ENCODE measurements at regions not wholly inside any gene's neighbourhood (a gene's known extent, or its start where the extent isn't known, plus 50 kb on each side); places are given as distances from the start of the nearest gene placed in this dataset.

DNA sequence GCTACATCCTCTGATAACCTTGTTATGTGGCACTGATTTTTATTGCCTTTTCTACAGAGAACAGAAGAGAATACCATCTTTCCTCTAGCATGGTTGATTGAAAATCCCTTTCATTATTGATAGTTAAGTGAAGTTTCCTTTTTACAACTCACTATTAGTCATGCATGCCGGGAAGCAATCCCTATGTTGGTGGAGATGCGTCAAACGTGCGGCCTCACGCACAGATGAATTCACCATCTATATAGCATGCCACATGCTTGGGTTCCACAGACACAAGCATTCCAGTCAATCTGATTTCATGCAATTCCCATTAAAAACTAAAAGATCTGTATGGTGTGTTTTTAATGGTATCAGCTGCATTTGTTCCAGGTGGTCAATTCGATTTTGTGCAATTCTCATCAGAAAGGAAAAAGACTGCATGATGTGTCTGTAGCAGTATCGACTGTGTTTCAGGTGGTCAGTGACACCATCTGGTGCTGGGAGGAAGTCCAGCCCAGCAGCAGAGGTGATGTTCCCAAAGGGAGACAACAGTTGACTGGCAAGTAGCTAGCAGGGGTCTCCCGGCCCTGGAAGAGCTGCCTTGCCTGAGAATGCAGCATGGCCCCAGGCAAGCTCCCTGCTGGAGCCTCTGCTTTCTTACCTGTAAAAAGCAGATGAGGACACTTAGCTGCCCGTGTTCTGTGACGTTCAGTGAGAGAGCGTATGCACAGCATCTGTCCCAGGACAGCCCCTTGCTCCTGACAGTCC, 151.3 kb upstream of the NCK2 start:
- no peak for DNase-seq (ENCODE audit: low spot score)

DNA sequence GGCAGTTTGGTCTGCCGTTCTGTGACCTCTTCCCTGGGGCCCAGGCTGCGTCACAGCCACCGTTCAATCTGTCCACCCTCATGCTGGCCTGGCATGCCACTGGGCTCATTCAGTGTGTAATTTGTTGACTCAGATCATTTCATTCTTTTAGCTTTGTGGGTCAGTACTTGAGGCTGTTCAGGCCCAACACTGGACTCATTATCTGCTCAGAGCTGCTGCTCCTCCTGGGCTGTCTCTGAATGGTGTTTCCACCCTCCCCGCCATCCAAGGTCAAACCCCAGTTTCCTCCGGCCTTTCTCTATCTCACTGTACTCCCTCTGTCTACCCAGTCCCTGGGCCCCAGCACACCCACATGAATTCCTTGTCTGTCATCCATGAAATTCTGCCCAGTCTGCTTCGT, 152.4 kb upstream of the NCK2 start:
- DNase-seq (ENCODE audit: low spot score) = no peak

DNA sequence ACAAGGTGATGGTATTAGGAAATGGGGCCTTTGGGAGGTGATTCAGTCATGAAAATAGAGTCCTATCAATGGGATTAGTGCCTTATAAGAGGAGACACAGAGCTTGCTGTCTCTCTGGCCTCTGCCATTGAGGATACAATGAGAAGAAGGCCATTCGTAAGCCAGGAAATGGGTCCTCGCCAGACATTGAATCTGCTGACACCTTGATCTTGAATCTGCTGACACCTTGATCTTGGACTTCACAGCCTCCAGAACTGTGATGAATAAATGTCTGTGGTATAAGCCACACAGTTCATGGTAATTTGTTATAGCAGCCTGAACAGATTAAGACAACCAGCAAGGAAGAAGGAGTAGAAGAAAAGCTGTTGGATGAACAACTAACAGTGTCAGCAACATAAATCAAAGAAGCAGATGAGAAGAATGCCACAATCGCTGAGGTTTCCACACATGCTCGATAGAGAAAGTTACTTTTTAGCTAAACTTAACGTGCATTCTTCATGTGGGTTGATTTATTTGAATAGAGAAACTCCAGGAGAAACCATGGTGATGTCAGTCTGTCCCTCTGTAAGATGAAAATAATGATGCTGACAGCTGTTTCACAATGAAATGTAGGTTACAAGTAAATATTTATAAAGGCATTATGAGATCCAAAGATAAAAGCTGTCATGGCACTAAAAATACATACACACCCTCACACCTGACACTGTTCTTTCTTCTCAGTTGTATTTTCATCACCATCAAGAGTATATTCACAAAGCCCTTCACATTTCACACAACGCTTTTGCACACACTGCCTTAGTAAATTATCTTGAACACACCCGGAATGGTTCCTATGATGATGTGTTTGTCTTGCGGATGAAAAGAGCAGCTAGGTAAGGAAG, 153.7 kb upstream of the NCK2 start:
- DNase-seq (ENCODE audit: low spot score) = no peak

DNA sequence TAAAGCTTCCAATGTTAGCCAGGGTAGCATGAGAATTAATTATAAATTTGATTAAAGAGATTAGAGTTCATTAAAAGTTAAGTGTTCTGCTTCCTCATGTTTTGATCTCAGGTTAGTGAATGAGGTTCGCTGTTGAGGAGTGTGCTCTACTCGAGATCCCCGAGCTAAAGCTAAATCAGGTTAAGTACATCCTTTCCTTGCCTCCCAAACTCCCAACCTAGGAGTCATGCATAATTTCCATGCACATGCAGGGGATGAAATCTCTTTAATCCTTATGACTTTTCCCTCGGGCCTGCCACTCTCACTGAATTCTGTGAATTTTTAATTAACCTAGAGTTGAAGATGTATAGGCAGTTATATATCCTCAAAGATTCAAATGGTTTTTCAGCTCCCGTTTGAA, 156.1 kb upstream of the NCK2 start:
- DNase-seq (ENCODE audit: low spot score) = no peak

DNA sequence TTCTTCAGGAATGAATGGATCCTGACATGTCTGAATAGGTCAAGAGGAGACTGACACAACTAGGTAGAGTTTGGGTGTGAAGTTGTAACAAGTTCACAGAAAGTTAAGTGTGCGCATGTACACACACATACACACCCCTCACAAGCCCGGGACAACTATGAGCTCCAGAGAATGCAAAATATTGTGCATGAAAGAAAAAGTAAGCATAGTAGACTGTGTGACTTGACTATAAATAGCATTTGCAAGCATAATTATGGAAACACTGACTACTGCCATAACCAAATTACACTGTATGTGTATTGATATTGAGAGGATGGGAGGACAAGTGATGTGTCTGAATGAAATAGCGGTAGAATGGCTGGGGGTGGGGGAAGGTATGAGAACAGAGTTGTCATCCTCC, 157.1 kb upstream of the NCK2 start:
- no peak for DNase-seq (ENCODE audit: low spot score)

DNA sequence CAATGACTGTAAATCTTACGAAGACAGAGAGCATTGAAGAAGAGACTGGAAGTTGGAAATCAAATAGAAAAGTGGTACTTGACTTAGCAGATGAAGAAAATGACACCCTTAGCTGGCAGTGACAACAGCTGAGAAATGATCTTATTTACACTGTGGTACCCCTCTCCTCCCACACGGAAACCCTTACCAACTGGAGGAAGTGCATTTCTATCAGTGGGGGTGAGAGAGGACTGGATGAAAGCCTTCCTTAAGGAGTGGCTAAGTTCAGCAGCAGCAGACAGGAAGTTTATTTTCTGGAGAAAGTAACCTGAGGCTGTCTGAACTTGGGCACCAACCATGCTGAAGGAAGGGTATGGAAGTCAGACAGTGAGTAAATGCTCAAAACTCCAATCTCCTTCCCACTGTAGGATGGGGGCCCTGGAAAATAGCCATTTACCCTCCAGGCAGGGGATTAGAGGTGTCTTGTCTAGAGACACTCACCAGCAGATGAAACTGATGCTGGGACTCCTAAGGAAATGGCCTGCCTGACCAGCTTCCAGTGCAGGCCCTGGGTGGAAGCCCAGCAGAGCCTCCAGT, 160.2 kb upstream of the NCK2 start:
- DNase-seq (ENCODE audit: low spot score) = no peak

DNA sequence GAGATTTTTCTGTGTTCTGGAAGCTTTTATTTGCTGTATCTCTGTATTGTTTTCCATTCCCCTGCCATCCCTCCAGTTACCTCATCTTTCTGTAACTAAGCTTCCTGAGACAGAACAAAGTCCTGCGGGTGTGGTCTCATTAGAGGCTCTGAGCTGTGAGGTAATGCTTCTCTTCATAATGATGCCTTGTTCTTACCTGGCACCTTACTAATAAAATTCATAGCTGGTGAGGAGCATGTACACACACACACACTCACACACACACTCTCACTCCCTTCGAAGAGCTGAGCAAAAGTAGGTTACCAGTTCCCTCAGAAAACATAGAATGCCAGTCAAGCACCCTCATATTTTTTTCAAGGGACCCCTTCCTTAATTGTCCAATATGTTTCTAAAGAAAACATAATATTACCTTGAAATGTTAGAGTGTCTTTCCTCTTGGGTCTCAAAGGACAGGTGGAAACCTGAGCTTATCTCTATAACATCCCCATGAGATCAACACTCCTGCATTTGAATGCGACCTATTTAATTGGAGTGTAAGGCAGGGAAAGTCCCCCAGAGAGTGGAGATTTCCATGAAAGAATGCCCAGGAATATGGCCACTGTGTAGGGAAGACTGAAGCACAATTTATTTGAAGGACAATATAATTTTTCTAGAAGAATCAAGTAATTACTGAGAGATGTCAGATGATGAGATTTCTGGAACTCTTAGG, 161.6 kb upstream of the NCK2 start:
- peak; percentile 99 for DNase-seq (ENCODE audit: low spot score)

DNA sequence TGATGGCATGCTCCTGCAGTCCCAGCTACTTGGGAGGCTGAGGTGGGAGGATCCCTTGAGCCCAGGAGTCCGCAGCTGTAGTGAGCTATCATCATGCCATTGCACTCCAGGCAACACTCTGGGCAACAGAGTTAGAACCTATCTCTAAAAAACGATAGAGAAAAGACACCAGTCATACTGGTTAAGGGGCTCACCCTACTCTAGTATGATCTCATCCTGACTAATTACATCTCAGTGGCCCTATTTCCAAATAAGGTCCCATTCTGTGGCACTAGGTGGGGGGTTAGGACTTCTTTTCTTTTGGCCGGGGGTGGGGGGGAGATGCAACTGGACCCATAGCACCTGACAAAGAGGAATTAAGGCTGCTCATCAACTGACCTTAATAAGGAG, 163.2 kb upstream of the NCK2 start:
- DNase-seq (ENCODE audit: low spot score) = no peak

DNA sequence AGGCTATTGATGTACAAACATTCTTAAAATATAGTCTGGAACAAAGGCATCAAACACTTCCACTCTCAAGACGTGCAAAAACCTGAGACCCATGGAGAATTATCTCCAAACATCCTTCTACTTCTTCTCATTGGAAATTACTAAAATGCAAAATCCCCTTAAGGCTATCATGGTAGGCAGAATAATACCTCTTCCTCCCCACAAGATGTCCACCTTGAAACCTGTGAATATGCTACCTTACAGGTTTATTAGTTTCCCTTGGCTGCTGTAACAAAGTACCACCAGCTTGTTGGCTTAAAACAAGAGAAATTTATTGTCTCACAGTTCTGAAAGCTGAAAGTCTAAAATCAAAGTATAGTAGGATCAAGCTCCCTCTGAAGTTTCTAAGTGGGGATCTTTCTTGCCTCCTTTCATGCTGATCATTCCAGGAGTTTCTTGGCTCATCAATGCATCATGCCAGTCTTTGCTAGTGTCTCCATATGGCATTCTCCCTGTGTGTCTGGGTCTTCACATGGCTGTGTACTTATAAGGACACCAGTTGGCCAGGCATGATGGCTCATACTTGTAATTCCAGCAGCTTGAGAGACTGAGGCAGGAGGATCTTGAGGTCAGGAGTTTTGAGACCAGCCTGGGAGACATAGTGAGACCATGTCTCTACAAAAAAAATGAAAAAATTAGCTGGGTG, 163.7 kb upstream of the NCK2 start:
- DNase-seq (ENCODE audit: low spot score) = no peak

DNA sequence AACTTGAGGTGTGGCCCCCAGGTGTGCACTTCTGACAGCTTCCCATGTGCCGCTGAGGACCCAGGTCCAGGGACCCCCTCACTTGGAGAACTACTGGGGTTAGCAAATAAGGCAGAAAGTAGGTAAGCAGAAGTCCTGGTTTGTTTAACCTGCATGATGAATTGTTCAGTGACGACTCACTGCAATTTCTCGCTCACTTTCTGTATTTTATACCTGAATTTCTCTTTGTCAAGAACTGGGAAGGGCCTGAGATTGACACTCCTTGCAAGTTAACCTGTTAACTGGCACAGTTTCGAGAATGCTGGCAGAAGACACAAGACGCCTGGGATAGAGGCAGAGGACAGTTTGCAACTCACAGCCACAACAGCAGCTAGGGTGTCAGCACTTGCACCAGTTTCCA, 164.5 kb upstream of the NCK2 start:
- no peak for DNase-seq (ENCODE audit: low spot score)

DNA sequence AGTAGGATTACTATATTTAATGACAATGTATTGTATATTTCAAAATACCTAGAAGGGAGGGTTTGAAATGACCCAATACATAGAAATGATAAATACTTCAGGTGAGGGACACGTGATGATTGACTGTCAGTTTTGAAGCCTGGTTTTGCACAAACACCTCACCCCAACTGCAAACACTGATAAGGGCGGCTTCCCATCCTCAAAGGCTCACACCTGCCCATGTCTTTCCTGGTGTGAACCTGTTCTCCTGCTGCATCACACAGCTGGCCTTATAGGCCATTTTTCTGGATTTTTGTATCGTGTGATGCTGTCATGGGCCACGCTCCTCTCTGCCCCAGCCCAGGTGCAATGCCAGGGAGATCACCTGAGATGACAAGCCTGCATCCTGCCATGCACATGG, 166.5 kb upstream of the NCK2 start:
- DNase-seq (ENCODE audit: low spot score) = no peak

DNA sequence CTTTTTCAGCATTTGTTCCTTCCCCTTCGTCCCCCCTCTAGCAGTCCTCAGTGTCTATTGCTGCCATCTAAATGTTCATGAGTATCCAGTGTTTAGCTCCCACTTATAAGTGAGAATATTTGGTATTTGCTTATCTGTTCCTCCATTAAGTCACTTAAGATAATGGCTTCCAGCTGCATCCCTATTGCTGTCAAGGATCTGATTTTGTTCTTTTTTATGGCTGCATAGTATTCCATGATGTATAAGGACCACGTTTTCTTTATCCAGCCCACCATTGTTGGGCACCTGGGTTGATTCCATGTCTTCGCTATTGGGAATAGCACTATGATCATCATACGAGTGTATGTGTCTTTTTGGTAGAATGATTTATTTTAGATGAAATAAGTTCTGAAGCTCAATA, 166.9 kb upstream of the NCK2 start:
- DNase-seq (ENCODE audit: low spot score) = no peak

DNA sequence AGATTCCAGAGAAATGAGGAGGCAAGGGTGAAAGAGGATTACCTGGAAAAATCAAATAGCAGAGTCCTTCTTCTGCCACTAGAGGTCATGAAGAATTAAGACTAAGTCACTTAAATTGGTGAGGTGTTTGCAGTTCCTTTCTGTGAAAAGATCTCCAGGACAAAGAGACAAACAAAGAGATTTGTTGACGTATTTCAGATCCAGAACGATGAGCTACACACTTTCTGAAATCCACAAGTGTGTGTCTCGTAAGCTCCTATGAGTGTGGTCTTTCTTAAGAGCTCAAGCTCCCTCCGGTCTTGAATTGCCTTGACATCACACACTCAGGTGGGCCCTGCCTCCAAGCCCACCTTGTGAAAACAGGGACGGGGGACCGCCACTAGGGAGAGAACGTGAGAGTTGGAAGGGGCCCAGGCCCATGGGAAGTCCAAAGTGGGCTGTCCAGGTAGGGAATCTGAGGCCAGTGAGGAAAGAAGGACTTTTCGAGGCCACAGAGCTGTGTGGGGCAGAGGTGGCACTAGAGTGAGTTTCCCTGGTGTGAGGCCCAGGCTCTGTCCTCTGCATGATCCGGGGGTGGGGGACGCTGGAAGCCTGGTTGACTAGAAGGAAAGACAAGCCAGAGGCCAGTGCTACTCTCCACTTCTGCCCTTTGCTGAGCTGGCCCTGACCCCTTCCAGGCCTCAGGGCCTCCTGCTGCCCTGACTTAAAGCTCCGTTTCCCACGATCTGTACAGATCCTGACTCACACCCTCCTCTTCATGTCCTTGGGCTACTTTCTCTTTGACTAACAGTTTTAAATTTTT, 168.1 kb upstream of the NCK2 start:
- DNase-seq (ENCODE audit: low spot score) = peak; percentile 82

DNA sequence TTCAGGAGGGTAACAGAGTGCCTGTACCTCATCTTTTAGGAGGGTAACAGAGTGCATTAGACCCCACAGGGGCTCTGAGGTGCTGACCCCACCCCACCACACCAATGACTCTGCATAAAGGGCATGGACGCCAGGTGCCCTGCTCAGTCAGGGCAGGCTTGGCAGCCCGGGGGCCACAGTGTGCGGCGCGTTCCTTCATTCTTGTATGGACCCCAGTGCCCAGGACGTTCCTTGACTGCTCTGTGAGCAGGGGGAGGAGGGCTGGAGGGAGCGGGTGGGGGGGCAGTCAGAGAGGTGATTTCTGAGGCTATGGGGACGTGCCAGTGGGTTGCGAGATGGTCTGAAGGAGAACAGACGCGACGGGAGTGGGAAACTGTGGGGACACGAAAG, 168.7 kb upstream of the NCK2 start:
- no peak for DNase-seq (ENCODE audit: low spot score)

DNA sequence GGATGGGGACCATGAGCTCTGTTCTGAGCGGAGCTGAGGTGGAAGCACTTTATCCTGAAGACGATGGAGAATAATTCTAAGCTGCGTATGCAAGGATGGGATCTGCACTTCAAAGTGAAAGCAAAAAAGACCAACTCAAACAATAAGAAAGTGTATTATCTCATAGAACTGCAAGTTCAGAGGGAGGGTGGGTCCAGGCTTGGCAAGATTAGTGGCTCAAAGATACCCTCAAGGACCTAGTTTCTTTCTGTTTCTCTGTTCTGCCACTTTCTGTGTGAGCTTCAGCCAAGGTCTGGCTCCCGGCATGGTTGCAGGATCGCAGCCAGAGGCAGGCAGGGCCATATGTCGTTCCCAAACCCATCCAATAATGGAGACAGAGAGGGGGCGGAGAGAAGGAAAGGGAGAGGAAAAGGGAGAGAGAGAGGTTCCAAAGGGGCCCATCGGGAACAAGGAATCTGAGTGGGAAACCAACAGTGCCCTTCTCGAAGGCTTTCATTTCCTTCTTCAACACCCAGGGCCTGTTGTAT, 169.2 kb upstream of the NCK2 start:
- no peak for DNase-seq (ENCODE audit: low spot score)

DNA sequence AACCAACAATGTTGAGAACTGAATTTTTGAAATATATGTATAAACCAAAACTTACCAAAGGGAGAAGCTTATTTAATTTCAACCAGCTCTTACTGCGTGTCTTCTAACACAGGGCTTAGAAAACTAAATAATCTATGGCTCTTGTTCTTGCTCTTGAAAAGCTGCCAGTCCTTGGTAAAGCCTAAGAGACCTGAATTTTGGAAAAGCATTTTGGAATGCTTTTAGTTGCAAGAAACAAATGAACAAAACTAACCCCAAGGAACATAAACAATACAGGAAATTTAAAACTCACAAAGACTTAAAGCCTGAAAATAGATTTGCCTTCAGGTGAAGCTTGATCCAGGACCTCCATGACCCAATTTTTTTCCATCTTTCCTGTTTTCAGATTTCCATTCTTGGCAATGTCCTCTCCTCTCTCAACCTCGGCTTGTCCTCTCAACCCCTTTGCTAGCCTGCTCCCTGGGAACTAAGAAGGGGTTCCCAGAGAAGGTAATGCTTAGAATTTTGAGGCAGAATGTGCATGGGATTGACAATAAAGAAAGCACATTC, 169.8 kb upstream of the NCK2 start:
- no peak for DNase-seq (ENCODE audit: low spot score)

DNA sequence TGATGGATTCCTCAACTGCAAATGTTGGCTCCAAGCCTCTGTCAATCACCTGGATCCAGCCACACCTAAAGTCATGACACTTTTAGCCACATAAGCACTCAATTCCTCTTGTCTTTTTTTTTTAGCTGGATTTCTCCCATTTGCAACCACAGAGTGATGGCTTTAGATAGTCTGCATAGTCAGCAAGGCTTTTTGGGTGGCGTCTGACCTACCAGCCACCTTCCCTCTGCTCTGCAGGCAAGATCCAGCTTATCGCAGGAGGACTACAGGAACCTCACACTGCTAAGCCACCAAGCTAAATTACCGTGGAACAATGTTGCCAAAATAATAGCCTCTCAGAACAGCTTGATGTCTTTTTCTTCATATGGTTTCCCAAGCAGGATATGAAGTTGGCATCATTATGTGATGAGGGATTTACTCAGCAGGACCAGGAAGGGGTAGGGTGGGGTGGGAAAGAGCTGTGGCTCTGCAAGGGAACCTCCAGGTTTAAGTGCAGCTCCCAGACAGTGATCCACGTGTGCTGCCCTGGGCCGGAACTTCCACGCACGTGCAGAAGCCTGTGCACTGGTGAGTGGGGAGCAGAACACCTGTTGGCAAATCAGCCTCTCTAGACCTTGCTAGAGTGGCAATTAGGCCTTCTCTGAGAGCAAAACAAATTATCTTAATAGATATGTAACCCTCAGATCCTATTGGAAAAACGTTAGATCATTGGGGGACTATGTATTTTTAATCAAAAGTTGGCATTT, 170.6 kb upstream of the NCK2 start:
- DNase-seq (ENCODE audit: low spot score) = no peak

DNA sequence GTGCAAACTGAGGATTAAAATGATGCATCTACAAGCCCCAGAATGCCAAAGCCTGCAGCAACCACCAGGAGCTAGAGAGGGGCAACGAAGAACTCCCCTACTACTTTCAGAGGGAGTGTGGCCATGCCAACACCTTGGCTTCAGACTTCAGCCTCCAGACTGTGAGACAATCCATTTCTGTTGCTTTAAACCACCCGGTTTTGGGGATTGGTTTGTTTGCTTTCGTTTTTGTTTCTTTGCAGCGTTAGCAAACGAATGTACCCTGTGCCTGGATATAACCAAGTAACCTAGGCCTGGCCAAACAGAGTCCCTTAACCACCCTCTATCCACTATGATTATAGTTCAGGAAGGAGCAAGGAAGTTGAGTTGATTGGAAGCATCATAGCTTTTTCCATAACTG, 171.2 kb upstream of the NCK2 start:
- DNase-seq (ENCODE audit: low spot score) = no peak

DNA sequence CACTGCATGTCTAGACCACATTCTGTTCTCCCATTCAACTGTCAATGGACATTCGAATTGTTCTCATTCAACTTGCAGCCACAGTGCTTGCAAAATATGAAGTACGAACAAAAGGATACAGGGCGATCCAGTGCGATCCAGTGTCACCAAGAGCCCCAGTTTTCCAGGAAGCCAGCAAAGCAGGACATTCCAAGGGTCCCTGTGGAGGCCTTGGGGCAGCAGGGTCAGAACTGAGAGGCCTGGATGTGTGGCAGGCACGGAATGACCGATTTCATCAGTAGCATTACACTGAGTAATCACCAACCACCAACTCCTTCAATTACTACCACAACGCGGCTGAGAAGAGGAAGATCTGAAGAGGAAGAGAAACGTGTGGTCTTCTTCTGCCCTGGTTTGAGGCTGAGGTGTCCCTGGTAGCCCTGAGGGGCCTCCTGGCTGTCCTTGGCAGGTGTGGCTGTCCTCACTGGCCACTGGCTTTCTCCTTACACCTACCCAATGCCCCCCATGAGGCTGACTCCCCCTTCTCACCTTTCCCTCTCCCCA, 172.7 kb upstream of the FHL2 start:
- no peak for DNase-seq (ENCODE audit: low spot score)

DNA sequence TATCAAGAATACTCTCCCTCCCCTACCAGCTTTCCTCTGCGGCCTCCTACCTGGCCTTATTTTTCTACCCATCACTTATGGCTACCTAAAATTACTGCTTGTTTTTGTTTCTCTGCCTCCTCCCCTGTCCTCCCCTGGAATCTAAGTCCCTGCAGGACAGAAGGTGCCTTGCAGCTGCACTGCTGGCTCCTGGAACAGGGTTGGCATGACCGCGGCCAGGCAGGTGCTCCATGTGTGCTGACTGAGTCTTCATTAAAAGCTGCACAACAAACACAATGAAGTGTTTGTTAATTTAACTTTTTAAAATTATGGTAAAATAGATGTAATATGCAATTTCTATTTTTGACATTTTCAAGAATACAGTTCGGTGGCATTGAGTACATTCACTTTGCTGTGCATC, 171.9 kb upstream of the FHL2 start:
- no peak for DNase-seq (ENCODE audit: low spot score)

Measured in SW480 (cell line).